GM23338 (cell line): ENCODE measurements at regions not wholly inside any gene's neighbourhood (a gene's known extent, or its start where the extent isn't known, plus 50 kb on each side); places are given as distances from the start of the nearest gene placed in this dataset.
"Not testable (repeated sequence)": the region's sequence is repeated elsewhere in the genome, so short reads cannot be mapped to it uniquely, and the experiment has no call there.

ENCODE experiments used
- ETS1 ChIP-seq: IDR thresholded peaks from 2 replicates; pipeline ENCODE4 v1.6.1; 2016; ENCODE audit warnings: antibody characterized with exemption
- EZH2 ChIP-seq: fragments of 200-600 bp; sonication (generic); IDR thresholded peaks from one replicate; pipeline ENCODE4 v1.8.0; 2017; ENCODE audit warnings: antibody characterized with exemption, mild to moderate bottlenecking, low read depth; ENCODE audit not compliant: unreplicated experiment
- EZH2phosphoT487 ChIP-seq: fragments of 200-600 bp; sonication (generic); IDR thresholded peaks from one replicate; pipeline ENCODE4 v1.8.1; 2018; ENCODE audit warnings: antibody characterized with exemption; ENCODE audit not compliant: unreplicated experiment
- JUNB ChIP-seq: IDR thresholded peaks from one replicate; pipeline ENCODE4 v1.6.1; 2016; ENCODE audit warnings: antibody characterized with exemption; ENCODE audit not compliant: unreplicated experiment
- POLR2AphosphoS5 ChIP-seq: IDR thresholded peaks from 2 replicates; pipeline ENCODE4 v1.6.1; 2016; ENCODE audit warnings: antibody characterized with exemption, low read depth
- ZNF114 ChIP-seq: fragments of 250-450 bp; sonication (Bioruptor Pico); IDR thresholded peaks from 2 replicates; pipeline ENCODE4 v1.5.0; 2020; ENCODE audit warnings: mild to moderate bottlenecking, moderate library complexity
- TF ChIP-seq, protein P1 (sequence below), 2 experiments: fragments of 200-600 bp in 1 of 2; sonication (generic) in 1 of 2; conservative IDR thresholded peaks; 2 replicates each; pipeline versions ENCODE4 v1.5.1 to v1.6.1; 2016 to 2017; ENCODE audit warnings: antibody characterized with exemption in 2 of 2, low read depth in 2 of 2, mild to moderate bottlenecking in 2 of 2, moderate library complexity in 1 of 2
- TF ChIP-seq, protein P2 (sequence below): IDR thresholded peaks from one replicate; pipeline ENCODE4 v1.6.1; 2018; ENCODE audit warnings: antibody characterized with exemption; ENCODE audit not compliant: unreplicated experiment

- TF ChIP-seq ETS1, EZH2phosphoT487, JUNB, POLR2AphosphoS5, EZH2, ZNF114: not testable (repeated sequence)
- TF ChIP-seq, protein P1, sequence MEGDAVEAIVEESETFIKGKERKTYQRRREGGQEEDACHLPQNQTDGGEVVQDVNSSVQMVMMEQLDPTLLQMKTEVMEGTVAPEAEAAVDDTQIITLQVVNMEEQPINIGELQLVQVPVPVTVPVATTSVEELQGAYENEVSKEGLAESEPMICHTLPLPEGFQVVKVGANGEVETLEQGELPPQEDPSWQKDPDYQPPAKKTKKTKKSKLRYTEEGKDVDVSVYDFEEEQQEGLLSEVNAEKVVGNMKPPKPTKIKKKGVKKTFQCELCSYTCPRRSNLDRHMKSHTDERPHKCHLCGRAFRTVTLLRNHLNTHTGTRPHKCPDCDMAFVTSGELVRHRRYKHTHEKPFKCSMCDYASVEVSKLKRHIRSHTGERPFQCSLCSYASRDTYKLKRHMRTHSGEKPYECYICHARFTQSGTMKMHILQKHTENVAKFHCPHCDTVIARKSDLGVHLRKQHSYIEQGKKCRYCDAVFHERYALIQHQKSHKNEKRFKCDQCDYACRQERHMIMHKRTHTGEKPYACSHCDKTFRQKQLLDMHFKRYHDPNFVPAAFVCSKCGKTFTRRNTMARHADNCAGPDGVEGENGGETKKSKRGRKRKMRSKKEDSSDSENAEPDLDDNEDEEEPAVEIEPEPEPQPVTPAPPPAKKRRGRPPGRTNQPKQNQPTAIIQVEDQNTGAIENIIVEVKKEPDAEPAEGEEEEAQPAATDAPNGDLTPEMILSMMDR (conservative IDR thresholded peaks at IDR 0.05; ENCODE audit: low read depth in 2 of 2) = not testable (repeated sequence)
- TF ChIP-seq, protein P2, sequence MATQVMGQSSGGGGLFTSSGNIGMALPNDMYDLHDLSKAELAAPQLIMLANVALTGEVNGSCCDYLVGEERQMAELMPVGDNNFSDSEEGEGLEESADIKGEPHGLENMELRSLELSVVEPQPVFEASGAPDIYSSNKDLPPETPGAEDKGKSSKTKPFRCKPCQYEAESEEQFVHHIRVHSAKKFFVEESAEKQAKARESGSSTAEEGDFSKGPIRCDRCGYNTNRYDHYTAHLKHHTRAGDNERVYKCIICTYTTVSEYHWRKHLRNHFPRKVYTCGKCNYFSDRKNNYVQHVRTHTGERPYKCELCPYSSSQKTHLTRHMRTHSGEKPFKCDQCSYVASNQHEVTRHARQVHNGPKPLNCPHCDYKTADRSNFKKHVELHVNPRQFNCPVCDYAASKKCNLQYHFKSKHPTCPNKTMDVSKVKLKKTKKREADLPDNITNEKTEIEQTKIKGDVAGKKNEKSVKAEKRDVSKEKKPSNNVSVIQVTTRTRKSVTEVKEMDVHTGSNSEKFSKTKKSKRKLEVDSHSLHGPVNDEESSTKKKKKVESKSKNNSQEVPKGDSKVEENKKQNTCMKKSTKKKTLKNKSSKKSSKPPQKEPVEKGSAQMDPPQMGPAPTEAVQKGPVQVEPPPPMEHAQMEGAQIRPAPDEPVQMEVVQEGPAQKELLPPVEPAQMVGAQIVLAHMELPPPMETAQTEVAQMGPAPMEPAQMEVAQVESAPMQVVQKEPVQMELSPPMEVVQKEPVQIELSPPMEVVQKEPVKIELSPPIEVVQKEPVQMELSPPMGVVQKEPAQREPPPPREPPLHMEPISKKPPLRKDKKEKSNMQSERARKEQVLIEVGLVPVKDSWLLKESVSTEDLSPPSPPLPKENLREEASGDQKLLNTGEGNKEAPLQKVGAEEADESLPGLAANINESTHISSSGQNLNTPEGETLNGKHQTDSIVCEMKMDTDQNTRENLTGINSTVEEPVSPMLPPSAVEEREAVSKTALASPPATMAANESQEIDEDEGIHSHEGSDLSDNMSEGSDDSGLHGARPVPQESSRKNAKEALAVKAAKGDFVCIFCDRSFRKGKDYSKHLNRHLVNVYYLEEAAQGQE = not testable (repeated sequence)
Measured at GRCh38 chr1:120586053-120586452, 137.7 kb upstream of the NBPF26 start.
